NCI-H1436 (cell line): ENCODE measurements at regions not wholly inside any gene's neighbourhood (a gene's known extent, or its start where the extent isn't known, plus 50 kb on each side); places are given as distances from the start of the nearest gene placed in this dataset.

Experiments
- DNase-seq: peaks from one replicate; lab custom pipeline; 2025; lab: John Stamatoyannopoulos, UW

DNA sequence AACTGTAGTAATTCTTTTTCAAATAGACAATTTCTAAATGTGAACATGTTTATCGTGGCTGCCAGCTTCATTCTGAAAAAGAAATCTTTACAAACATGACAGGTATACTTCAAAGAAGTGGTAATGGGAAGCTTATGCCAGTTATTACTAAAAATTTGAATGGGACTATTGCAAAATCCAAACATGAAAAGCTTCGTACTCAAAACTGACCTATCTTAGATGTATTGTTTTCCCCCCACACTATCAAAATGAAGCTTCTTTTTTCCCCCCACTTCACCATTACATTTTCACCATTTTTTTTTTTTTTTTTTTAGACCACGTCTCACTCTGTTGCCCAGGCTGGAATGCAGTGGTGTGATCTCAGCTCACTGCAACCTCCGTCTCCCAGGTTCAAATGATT lies 50.4 kb upstream of the SERTAD2 start:
- DNase-seq = no peak

DNA sequence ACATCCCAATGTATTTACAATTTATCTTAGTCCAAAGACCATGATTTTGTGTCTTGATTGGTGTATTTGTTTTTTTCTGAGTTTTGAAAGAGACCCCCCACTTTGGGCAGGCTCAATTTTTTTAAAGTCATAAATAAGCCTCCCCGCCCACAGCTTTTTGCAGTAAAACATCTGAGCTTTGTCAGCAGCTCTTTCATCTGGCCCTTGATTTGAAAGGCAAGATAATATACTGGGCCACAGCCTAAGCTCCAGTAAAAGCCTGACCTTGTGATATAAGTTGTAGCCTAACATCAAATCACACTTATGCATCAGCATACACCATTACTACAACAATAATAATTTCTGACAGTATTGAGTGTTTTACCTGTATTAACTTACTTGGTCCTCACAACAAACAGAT lies 51.3 kb upstream of the SERTAD2 start:
- no peak for DNase-seq

DNA sequence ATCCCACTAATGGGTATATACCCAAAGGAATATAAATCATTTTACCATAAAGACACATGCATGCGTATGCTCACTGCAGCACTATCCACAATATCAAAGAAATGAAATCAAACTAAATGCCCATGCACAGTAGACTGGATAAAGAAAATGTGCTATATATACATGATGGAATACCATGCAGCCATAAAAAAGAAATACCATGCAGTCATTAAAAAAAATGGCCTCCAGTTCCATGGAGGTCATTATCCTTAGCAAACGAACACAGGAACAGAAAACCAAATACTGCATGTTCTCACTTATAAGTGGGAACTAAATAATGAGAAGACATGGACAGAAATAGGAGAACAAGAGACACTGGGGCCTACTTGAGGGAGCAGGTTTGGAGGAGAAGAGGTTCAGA lies 53.6 kb upstream of the SERTAD2 start:
- no peak for DNase-seq

DNA sequence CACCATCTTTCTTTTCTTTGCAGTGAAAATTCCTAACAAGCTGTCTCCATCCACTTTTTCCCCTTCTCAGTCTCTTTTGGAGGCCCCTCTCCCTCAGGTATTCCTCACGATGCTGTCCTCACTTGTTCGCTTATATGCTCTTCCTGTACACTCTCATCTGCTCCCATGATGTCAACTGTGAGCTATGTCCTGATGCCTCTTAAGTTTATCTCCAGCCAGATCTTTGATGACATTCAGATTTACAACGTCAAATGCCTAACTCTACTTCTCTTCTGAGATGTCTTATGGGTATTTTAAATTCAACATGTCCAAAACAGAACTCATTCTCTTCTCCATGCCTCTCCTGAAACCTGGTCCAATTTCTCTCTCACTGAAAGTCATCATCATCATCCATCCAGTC lies 55.1 kb upstream of the SERTAD2 start:
- no peak for DNase-seq

DNA sequence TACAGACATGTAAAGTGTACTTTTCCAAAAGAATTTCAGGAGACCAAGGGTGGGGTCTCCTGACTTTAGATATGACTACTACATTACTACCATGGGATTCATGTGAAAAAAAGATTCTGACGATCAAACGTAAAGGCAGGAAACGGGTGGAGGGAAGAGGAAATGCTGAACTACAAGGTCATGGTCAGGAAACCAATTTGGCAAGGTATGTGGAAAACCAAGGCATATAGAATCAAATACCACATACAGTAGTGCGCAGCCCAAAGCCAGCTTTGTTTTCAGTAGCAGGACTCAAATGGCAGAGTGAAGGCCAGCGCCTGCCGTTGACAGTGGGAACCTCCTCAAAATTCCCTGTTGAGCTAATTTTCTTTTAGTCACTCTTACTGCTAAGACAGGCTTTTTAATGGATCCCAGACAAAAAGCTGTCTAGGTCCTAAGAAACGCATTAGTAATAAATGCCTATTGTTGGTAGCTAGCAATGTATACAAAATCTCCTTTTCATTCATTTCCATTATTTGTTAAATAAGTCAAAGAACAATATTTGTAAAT lies 57.6 kb upstream of the SERTAD2 start:
- no peak for DNase-seq

DNA sequence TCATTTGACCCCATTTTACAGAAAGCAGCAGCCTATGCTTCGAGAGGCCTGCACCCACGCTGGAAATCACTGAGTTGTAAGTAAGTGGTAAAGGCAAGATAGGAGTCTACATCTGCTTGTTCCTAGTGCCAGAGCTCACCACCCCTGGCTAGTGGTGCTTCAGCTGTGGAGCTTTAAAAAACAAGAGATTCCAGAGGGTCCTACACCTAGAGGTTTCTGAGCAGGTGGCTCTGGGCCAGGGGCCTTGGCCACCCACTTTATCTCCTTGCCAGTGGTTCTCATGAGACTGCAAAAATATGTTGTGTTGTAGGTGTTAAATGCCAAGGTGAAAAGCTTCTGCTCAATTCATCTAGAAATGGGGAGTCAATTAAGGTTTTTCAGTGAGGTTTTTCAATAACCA lies 60.0 kb upstream of the SERTAD2 start:
- DNase-seq = no peak

DNA sequence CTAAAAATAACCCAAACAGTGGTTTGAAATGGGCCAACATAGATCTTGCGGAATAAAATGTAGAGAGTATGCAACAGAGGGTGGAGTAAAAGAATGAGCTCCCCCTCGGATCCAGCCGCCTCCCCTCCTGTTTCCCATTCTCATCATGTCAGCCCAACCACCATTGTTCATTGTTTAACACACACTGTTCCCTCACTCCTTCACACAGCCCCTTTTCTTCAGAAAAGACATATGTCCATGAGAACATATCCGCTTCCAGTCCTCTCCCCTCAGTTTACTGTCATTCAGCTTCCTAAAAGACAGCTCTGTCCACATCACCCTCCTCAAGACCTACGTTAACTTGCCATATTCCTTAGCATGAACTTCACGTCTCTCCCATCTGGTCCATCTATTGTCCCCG lies 62.9 kb upstream of the SERTAD2 start:
- no peak for DNase-seq

DNA sequence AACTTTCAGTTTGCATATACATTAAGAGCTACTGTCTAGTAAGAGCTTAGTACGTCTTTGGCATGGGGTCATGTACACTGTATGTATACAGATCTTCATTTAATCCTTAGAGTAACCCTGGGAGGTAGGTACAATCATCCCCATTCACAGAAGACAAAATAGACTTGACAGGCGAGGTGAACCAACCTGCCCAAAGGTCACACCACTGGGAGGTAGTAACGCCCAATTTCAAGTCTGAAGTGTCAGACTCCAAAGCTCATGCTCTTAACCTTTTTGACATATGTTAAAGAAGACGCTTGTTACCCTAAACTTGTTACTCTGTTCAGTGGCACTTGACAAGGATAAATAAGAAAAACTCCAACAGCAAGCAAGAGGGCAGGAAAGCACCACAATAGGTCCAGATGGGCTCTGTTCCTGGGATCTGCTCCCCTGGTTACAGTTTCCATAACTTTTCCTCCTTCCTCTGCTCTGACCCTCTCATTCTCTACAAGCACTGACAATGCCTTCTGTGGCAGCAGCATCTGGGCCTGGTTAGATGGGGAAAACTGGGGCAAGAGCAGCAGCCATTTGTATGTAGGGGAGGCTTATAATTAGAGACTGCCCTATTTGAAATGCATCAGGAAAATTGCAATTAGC lies 64.7 kb upstream of the SERTAD2 start:
- no peak for DNase-seq

DNA sequence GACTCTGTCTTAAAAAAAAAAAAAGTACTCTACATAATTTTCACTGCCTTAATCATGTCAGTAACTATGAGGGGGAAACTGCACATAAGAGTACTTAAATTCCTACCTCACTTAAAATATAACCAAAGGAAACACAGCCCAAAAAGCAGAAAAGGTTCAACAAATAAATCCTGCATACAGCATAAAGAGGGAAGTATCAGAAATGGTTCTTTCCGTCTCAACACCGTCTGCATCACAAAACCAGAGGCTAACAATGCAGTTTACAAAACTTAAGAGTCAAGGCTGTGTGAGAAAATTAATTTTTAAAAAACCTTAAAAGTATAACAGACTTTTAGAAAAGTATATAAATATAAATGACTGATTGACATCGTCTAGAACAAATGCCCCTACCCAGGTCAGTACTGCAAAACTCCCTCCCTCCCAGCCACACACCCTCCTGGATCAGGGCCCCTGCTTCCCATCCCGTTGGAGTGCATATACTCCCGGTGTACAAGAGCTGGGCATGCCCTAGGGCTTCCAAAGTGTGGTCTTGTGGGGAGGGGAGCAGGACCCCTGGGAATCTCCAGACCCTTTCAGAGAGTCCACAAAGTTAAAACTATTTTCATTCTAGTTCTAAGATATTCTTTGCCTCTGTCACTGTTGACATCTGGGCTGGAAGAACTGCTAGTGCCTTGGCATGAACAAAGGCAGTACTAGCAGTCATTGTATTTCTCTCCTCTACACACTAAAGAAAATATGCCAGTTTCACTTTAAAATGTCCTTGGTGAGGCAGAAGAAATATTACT lies 67.0 kb upstream of the SERTAD2 start:
- DNase-seq = no peak

DNA sequence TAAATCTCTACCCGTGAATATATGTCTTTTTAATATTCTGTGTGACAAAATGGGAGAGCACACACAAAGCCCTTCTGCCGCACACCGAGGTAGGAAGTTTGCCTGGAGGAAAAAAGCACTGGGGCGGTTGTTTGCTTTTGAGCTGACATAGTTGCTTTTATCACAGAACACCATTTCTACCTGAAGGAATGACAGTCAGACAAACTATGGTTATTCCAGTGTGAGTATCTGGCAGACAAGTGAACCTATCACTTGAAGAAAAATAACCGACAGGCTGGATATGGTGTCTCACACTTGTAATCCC lies 67.6 kb upstream of the SERTAD2 start:
- DNase-seq = no peak

DNA sequence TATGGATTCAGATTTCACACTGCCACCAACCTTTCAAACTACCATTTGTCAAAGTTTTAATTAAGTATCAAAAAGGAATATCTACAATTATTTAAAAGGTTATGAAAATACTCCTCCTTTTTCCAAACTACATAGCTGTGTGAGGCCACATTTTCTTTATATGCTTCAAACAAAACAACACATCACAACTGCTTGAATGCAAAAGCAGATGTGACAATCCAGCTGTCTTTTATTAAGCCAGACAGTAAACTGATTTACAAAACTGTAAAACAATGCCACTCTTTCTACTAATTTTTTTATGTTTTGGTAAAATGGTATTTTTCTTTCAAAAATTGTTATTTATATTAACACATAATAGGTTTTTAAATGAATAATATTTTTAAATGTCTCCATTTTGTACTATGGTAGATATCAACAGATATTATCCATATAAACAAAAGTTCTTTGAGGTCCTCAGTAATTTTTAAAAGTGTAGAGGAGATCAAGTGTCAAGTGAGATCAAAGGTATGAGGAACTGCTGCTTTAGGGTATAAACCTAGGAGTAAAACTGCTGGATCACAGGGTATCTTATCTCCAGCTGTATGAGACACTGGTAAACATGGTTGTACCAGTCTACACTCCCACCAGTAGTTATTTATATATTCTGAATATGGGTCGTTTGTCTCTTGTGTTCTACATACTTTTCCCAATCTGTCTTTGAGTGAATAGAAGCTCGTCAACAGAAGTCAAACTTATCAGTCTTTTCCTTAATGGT lies 68.8 kb upstream of the SERTAD2 start:
- no peak for DNase-seq

DNA sequence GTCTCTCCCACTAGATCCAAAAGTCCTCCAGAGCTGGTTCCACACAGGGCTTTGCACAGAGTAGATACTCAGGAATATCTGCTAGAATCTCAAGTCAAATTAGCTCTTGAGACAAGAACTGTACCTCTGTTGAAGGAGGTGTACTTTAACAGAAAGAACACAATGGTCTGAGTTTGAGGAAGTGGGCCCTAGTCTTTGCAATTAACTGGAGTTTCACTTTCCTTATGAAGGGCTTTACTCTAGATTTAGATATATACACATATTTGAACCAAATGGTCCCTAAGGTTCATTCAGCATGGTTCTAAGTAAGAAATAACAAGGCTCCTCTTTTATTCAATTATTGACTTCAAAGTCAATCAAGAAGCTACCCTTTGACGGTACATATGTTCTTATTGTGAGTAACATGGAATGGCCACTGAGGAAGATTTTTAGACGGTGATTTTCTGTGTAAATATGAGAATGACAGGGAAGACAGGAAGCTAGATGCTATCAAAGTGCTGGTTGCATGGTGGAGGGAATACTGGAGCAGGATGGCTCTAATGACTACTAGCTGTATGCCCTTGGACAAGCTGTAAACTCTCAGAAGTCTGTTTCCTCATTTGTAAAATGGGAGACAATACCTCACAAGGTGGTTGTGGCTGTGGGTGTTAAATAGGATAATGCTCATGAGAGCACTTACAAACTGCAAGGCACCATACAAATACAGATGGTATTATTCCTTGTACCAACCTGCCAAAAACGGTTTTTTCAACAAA lies 73.5 kb upstream of the SERTAD2 start:
- no peak for DNase-seq

DNA sequence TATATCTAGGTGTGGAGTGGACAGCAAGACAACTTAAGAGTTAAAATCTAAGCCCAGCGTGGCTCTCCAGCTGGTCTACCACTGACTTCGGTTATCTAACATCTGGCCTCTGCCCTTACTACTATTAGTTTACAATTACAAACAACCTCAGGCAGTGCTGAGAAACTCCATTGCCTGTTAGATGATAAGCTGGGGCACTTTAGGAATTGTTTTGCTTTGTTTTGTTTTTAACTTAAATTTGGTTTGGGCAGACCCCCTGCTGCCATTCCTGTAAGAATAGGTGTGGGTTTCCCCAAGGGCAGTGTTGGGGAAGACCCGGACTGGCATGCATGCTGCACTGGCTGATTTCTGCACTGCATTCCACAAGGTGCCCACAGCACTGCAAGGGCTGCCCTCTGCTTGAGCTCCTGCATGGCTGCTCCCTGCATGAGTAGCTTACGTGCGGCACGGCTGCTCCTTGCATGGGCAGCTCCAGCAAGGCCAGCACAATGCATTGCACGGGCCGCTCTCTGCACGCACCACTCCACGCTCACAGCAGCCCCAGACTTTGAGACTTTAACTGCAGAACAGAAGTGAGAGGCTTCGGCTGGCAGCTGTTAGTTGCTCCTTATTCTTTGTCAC lies 74.2 kb upstream of the SERTAD2 start:
- no peak for DNase-seq

DNA sequence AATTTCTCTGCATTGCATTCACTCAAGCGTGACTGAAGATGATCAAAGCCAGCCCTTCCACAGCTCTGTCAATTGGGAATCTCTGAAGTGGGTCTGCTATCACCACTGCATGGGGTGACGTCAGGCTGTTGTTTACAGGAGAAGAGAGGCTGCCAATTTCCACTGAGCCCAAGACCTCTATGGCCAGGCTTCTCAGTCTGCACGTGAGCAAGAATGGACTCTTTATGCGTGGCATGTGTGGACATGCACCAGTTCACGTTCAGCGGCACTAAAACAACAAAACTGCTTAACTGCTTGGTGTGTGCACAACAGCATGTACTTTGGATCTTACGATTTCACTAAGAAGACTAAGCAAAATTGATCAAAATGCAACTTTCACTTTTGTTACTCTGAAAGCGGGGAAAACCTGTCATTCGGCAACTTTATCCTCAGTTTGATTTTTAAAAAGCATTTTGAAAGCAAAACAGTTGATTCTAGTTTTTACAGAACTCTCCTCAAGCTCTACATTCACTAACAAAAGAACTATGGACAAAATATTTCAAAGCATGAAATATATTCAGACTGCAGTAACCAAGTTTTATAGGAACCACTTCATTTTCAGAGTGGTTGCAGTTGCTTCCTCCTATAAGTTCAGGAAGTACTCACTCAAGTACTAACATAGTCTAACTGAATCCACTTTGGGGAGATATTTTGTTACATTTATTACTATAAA lies 77.0 kb upstream of the SERTAD2 start:
- peak; percentile 45 for DNase-seq

DNA sequence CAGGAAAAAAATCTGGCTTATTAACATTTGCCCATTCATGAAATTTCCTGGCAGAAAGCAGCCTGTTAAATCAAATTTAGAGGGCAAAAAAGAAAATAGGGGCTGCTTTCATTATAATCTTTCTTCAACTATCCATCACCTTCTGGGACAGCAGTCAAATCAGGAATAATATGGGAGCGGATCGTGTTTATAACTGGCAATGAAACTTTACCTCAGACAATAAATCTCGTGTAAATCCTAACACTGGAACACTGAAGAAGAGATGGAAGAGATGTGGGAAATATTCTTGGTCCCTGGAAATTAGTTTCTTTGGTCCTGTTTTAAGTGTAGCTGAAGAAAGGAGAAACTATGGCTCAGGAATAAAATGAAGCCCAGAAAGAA lies 77.5 kb upstream of the SERTAD2 start:
- DNase-seq = no peak

DNA sequence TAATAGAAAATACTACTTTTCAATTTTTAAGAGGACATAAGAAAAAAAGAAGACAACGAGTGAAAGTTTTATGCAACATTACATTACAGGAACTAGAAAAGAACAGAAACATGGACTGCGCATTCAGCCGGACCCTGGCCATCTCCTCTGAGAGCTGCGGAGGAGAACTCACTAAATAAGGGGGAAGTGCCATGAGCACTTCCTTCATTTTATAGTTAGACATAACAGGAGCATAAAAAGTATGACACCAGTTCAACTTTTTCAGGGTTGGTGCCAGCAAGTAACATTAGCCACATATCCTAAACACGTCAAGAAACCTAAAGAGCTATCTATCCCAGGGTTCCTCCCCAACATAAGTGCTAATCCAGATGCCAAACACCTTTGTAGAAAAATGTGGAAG lies 78.0 kb upstream of the SERTAD2 start:
- DNase-seq = no peak

DNA sequence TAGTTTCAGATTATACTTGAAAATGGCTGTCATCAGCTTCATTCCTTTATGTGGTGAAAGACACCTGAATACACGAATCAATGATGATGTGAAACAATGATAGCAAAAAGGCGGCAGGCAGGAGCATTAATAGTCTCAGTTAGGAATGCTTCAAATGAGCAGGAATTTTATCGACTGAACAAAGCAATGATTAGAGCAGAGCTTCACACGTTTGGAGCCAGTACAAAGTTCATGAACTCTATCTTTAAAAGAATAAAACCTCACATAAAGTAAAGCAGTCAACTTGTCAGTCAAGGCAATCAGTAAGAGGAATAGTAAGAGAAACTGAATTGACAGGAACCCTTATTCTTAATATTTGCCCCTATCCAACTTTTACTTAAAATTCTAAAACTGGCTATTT lies 78.4 kb upstream of the SERTAD2 start:
- no peak for DNase-seq

DNA sequence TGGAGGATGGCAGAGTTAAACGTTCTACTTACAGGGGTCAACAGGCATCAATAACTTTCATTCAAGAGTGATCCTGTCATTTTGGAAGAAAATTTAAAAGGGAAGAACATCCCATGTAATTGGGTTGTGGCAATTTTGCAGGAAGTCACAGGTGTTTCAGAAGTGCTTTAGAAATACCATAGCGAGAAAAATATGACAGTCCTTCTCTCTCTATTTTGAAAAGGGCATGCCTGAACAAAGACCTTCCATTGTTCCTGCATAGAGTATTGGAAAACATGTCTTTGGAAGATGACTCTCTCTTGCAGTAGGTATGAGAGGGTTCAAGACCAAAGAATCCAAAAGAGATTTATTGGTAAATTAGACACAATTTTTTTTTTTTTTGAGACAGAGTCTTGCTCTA lies 81.8 kb upstream of the SERTAD2 start:
- DNase-seq = no peak

DNA sequence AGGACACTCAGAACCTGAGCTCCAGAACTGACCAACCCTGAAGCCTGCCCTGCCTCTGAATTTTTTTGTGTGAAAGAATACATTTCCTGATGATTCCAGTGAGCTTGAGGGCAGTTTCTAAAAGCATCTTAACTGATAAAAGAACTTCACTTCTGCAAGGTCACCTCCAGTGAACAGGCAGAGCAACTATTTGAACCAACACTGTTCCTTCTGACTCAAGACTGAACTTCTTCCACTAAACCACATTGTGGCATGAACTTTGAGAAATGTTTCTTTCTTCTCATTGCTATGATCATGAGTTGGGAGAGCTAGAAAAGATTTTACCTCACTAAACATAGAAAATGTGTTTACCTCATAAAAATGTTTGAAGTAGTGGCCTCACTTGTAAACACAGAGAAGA lies 83.8 kb upstream of the SERTAD2 start:
- no peak for DNase-seq

DNA sequence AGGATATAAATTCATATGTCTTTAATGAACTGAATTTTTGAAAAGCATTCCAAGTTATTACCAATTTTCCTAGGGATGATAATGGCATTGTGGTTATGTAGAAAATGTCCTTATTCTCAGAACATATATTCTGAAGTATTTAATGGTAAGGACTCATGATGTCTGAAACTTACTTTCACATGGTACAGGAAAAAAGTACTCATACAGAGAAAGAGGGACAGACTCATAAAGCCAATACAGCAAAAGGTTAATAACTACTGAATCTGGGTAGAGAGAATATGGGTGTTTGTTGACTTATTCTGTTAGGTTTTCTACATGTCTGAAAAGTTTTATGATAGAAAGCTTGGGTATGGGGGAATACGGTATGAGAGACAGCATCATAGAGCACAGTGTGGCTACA lies 84.3 kb upstream of the SERTAD2 start:
- no peak for DNase-seq

DNA sequence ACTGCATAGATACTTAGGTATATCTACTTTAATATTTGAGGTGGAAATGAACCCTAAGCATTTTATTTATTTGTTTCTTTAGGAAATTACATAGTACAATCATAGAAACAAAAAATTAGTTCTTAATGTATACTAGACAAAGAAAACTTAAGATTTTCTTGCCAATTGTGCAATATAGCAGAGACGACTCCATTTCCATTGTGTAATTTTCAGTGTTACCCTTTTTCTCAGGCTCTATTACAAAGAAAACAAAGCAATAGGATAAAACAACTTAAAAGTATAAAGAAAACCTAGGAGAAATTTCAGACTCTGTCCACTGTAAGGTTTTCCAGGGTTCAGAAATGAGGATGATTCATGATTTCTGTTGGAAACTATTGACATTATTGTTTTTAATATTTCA lies 89.0 kb upstream of the SERTAD2 start:
- no peak for DNase-seq
